COLO668 (cell line): ENCODE measurements at regions not wholly inside any gene's neighbourhood (a gene's known extent, or its start where the extent isn't known, plus 50 kb on each side); places are given as distances from the start of the nearest gene placed in this dataset.
"Not testable (repeated sequence)": the region's sequence is repeated elsewhere in the genome, so short reads cannot be mapped to it uniquely, and the experiment has no call there.

Experiments
- DNase-seq: peaks from one replicate; lab custom pipeline; 2025; ENCODE audit not compliant: unreplicated experiment; lab: John Stamatoyannopoulos, UW

- DNase-seq: no peak
These were observed 629.6 kb downstream of the FSCB start for GRCh38 chr14:43877351-43877960.

GRCh38 chr14:43872752-43873655 lies 634.1 kb downstream of the FSCB start:
- no peak for DNase-seq

GRCh38 chr14:43872222-43872621 lies 634.9 kb downstream of the FSCB start:
- DNase-seq: no peak

DNA sequence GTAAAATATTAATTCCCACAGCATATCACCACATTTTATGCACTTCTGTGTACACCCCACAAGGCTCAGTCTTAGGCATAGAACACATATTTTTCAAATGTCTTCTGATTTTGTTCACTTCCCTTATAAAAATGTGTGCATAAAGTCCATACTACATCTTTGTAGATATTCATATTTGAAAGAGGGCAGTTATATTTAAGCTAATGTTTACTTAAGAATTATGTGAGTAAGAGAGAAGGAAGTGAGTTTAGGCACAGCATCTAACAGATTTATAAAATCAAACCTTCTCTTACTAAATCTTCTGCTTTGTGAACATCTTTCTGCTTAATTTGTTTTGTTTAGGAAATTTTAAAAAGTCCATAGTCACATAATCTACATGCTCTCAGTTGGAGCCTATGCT lies 648.1 kb downstream of the FSCB start:
- DNase-seq: no peak

DNA sequence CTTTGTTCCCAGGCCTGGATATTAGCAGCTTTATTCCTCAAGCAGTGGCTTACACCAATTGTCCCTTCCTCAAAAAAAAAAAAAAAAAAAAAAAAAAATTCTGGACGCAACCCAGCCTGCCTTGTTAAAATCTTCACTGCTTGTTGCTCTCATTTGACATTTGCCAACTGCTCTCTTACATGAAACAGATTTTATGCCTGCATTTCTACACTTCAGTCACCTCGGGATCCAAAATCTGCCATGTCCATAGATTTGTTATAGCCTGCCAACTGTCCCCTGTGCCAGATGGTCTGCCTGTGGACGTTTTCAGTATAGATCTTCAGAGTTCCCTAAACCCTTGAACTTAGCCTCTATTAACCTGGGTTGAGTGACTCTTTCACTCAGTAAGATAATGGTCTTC lies 651.5 kb downstream of the FSCB start:
- DNase-seq: no peak

- DNase-seq: no peak
These were observed 653.5 kb downstream of the FSCB start for GRCh38 chr14:43853541-43853940.

- DNase-seq: peak; percentile 14
These were observed 703.9 kb downstream of the FSCB start for GRCh38 chr14:43803076-43803689.

- no peak for DNase-seq
These were observed 711.4 kb downstream of the FSCB start for GRCh38 chr14:43795600-43796228.

DNA sequence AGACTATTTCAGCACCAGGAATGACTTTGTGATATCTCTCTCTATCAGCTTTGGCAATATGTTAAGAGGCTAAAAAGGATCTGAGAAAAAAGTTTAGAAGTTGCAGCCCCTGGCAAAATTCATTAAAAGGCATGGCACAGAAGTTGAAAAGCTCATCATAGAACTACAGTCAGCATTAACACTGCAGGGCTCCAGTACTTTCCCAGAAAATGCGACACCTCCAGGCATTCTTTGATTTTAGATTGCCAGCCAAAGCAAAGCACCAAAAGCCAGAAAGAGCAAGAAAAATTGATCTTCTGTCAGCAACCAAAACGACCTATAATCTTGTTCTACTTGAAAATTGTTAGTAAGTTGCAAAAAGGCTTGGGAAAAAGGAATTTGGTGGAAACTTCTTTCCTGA lies 713.5 kb downstream of the FSCB start:
- no peak for DNase-seq

- no peak for DNase-seq
These were observed 714.1 kb downstream of the FSCB start for GRCh38 chr14:43792980-43793379.

- no peak for DNase-seq
These were observed 716.4 kb downstream of the FSCB start for GRCh38 chr14:43790681-43791080.

DNA sequence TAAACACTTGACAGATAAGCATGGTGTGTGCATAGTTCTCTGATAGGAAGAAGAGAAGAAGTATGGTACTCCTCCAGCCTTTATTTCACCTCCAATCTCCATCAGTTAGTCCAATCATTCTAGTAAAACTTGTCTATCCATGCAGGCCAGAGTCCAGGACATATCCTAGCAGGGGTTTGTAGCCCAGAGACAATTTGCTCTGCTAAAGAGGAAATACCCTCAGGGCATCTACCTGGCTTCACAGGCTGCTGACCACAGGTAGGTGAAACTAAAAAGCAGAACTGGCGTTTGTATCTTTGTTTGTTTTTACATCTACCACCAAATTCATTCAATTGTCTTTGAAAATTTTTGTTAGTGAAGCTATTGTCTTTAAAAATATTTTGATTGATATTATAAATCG lies 717.6 kb downstream of the FSCB start:
- peak; percentile 13 for DNase-seq

- DNase-seq: no peak
These were observed 720.9 kb downstream of the FSCB start for GRCh38 chr14:43786066-43786762.

DNA sequence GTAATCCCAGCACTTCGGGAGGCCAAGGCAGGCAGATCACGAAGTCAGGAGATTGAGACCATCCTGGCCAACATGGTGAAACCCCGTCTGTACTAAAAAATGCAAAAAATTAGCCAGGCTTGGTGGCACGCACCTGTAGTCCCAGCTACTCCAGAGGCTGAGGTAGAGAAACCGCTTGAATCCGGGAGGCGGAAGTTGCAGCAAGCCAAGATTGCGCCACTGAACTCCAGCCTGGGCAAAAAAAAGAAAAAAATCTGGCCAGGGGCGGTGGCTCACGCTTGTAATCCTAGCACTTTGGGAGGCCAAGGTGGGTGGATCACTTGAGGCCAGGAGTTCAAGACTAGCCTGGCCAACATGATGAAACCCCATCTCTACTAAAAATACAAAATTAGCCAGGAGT lies 722.7 kb downstream of the FSCB start:
- DNase-seq: not testable (repeated sequence)

GRCh38 chr14:43778937-43779639 lies 728.0 kb downstream of the FSCB start:
- no peak for DNase-seq

DNA sequence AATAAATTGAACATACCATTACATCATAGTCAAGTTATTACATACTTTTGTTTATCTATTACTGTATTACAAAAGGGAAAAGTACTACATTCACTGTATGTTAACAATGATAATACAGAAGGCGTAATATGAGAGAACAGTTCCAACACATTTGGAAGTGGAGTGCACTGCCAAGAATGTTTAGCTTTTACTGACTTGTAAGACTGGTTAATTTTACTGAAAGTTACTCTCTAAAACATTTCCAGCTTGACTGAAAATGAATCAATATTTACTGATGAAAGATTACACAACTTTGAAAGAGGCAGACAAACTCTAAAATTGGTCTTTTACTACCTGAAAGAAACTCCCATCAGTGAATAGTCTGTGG lies 728.5 kb downstream of the FSCB start:
- DNase-seq: no peak

- DNase-seq: no peak
These were observed 741.6 kb downstream of the FSCB start for GRCh38 chr14:43765474-43765873.

DNA sequence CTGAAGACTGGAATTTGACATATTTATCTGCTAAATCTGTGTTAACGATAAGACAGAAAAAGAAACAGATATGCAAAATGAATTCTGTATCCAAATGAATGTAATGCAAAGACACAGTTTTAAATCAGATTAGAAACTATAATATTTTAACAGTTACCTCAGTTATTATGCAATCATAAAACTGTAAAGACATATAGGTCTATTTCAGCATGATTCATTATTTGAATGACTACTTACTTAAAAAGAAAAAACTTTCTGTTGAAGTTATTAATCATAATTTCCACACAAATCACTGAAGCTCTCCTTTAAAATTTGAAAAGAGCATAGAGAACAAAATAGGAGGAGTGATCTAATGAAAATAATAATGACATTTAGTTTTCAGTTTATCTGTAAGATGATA lies 742.6 kb downstream of the FSCB start:
- DNase-seq: no peak

GRCh38 chr14:43755707-43756106 lies 751.4 kb downstream of the FSCB start:
- DNase-seq: no peak

DNA sequence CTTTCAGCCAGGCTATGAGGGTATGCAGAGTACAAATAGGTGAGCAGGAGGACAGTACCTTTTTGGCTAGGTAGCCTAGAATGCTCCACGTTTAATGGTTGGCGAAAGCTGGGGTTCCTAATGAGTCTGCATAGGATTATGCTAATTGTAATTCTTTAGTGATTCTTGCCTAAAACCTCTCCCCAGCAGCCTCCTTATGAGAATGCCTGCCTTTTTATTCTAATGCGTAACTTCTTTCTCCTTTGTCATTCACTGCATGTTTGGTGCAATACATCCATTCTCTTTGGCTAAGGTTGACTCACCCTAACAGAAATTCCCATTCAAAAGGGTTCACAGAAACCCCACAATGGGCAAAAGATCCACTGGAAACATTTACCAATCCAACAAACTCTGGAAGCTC lies 752.2 kb downstream of the FSCB start:
- no peak for DNase-seq

- DNase-seq: no peak
These were observed 761.3 kb downstream of the FSCB start for GRCh38 chr14:43745746-43746145.
